PC-3 (cell line): ENCODE measurements at regions not wholly inside any gene's neighbourhood (a gene's known extent, or its start where the extent isn't known, plus 50 kb on each side); places are given as distances from the start of the nearest gene placed in this dataset.

ENCODE experiments used
- EZH2 ChIP-seq: fragments of 300-600 bp; sonication (generic); IDR thresholded peaks from one replicate; pipeline ENCODE4 v1.6.1; 2017; ENCODE audit warnings: antibody characterized with exemption, mild to moderate bottlenecking, low read length; ENCODE audit not compliant: unreplicated experiment
- EZH2phosphoT487 ChIP-seq: fragments of 300-600 bp; sonication (generic); IDR thresholded peaks from 2 replicates; pipeline ENCODE4 v1.6.1; 2018; ENCODE audit warnings: mild to moderate bottlenecking, antibody characterized with exemption, low read length, borderline replicate concordance
- TF ChIP-seq, protein P1 (sequence below): fragments of 300-600 bp; sonication (generic); conservative IDR thresholded peaks from 2 replicates; pipeline ENCODE4 v1.5.1; 2017; ENCODE audit warnings: antibody characterized with exemption, low read depth, mild to moderate bottlenecking, low read length

DNA sequence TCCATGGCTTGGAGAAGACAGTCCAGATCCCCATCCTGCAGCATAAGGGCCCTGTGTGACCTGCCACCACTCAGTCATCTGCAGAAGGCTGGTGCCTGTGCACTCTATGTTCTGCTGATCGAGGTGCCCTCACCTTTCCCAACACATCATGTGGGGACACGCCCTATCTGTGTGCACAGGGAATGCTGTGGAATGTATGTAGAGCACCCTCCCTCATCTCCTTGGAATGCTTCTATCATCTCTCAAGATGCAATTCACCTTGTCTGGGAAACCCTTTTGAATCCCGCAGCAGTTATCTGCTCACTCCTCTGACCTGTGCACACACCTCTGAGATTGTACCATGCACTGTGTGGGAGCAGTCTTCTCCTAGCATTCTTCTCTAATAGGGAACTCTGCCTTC, 207.2 kb upstream of the SSTR4 start:
- TF ChIP-seq, protein P1, sequence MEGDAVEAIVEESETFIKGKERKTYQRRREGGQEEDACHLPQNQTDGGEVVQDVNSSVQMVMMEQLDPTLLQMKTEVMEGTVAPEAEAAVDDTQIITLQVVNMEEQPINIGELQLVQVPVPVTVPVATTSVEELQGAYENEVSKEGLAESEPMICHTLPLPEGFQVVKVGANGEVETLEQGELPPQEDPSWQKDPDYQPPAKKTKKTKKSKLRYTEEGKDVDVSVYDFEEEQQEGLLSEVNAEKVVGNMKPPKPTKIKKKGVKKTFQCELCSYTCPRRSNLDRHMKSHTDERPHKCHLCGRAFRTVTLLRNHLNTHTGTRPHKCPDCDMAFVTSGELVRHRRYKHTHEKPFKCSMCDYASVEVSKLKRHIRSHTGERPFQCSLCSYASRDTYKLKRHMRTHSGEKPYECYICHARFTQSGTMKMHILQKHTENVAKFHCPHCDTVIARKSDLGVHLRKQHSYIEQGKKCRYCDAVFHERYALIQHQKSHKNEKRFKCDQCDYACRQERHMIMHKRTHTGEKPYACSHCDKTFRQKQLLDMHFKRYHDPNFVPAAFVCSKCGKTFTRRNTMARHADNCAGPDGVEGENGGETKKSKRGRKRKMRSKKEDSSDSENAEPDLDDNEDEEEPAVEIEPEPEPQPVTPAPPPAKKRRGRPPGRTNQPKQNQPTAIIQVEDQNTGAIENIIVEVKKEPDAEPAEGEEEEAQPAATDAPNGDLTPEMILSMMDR, result no peak
- TF ChIP-seq EZH2phosphoT487 (no peak), EZH2 (no peak)
